Posterior vena cava (tissue), 2 donors: ENCODE measurements at regions not wholly inside any gene's neighbourhood (a gene's known extent, or its start where the extent isn't known, plus 50 kb on each side); places are given as distances from the start of the nearest gene placed in this dataset.

ENCODE experiments used
- DNase-seq: peaks from one replicate; pipeline ENCODE4 v3.0.0-alpha.2; 2020; ENCODE audit warnings: low spot score
- intact Hi-C, 2 donors: fragments of 100-400 bp; cut with DNase I; formaldehyde crosslinking; loops; one replicate each; pipeline versions ENCODE4 v1.14.1 to v1.14.2; 2022 to 2023
- donor health status: DM: yes; HTN: yes; CAD: no.
- donor health status: DM: yes; HTN: yes; CAD: no.

- intact Hi-C loops, result loop anchor here in 1 of 2 donors (5.0 kb wide), 1 partner anchor 368 kb away; no protein-coding TSS in a partner anchor
- no peak for DNase-seq
Measured at GRCh38 chr14:85310491-85311272, 219.3 kb upstream of the FLRT2 start.

DNA sequence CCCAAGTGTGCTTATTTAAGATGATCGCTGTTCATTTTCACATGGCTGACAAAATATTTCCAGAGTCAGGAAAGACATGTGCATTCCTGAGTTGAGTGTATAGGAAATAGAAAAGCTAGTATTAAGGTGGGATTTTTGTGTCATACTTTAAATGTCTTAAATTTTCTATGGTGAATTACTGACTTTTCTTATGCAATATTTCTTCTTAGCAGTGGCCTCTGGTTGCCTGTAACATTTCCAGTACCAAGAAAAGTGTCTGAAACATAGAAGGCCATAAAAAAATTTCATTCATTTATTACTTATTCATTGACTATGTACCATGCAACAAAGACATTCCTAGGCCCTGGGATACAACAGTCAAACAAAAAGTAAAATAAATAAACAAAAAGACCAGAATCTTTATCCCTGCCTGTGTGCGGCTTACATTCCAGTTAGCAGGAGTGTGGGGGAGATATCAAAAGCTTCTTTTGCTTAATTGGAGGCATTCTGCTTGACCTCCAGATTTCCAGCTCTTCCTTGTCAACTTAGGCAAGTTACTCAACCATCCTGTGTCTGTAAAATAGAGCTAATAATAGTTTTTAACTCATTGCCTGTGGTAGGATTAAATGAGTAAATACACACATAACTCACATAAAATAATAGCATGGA is 216.3 kb upstream of the FLRT2 start:
- intact Hi-C loops, result loop anchor here in 1 of 2 donors (5.0 kb wide), 1 partner anchor 371 kb away; no protein-coding TSS in a partner anchor
- DNase-seq, result no peak

- DNase-seq, result no peak
- intact Hi-C loops, result no loop called here
Measured at GRCh38 chr14:85315290-85315689, 214.7 kb upstream of the FLRT2 start.

- intact Hi-C loops, result no loop called here
- no peak for DNase-seq
Measured at GRCh38 chr14:85315733-85316290, 214.1 kb upstream of the FLRT2 start.

GRCh38 chr14:85316701-85317410 is 213.1 kb upstream of the FLRT2 start:
- intact Hi-C loops, result no loop called here
- DNase-seq, result no peak

GRCh38 chr14:85317491-85318021 is 212.4 kb upstream of the FLRT2 start:
- intact Hi-C loops, result no loop called here
- no peak for DNase-seq

- DNase-seq, result no peak
- intact Hi-C loops, result no loop called here
Measured at GRCh38 chr14:85319101-85319500, 210.8 kb upstream of the FLRT2 start.

DNA sequence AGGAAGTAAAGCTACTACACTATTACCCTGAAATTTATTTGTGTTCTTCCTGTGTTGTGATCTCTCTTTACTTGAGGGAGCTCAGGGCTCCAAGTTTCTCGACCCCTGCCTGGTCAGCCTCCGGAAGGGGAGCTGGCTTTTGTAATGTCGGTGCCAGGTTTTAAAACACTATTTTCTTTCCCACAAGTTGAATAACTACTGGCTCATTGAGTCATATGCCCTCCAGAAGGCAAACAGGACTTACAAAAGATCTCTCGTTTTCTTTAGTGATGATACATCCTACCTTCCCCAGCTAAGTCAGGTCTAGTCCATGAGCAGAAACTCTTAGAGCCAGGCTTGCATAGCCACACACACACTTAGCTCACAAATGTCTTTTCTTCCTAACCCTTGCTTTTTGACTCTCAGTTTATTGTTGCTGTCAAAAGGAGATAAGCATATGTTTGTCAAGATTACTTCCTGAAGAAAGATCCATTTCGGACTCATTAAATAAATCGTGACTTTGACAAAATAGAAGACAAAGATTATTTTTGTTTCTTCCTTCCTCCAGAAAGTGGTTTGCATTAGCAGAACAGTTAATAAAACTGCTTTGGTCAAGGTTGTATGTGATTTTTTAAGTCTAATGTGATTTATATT is 209.8 kb upstream of the FLRT2 start:
- intact Hi-C loops, result no loop called here

GRCh38 chr14:85325134-85326017 is 204.6 kb upstream of the FLRT2 start:
- no peak for DNase-seq
- intact Hi-C loops, result no loop called here

More for the DNA sequence above, 209.8 kb upstream of the FLRT2 start:
- no peak for DNase-seq

- intact Hi-C loops, result no loop called here
- DNase-seq, result no peak
Measured at GRCh38 chr14:85332401-85332800, 197.5 kb upstream of the FLRT2 start.

DNA sequence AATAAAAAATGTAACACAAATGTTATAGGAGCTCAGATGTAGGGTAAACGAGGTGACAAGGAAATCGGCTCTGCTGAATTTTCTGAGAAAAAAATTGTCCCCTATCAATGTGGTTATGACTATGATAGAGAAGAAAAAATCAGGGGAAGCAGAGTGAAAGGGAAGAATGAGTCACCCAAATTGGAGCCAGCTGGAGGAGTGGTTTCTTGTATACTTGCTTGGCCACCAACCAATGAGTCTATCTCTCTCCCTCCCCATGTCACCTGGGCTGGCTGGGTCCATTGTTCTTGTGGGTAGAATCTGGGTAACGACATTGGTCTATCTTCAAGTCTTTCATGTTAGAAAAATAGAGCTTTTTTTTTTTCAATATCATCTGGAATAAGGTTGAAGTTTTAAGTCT is 196.6 kb upstream of the FLRT2 start:
- intact Hi-C loops, result no loop called here
- DNase-seq, result no peak

DNA sequence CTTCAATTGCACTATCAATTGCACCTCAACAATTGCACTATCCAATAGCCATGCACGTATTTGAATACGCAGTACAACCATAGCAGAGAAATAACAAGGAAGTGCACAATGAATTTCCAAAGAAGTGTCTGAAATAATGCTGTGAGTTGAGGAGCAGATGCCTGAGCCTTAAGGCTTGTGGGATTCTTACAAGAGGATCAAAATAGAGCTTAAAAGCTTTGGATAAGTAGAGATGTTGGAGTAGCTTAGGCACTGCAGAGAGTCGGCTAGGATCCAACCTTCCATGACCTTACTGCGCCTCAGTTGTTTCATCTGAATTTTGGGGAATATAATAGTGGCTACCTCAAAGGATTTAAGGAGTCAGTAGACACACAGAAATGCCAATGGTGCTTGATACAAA is 196.1 kb upstream of the FLRT2 start:
- no peak for DNase-seq
- intact Hi-C loops, result no loop called here

DNA sequence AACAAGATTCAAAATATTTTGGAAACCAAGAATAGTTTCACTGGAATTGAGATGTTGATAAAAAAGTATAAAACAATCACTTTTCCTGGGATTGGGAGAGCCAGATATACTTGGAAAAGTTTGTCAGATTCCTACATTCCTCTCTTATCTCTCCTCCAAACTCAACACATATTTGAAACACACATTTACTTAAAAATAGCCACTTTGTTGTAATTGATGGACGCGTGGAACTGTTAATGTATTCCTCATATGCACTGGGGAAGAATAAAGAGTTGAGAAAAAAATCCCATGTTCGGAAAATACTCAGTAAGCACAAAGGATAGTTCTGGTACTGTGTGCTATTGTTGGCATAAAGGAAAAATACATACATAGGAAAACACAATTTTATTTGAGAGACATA is 195.6 kb upstream of the FLRT2 start:
- intact Hi-C loops, result no loop called here
- DNase-seq, result no peak

GRCh38 chr14:85336257-85336656 is 193.7 kb upstream of the FLRT2 start:
- intact Hi-C loops, result no loop called here
- DNase-seq, result no peak

GRCh38 chr14:85336817-85337216 is 193.1 kb upstream of the FLRT2 start:
- intact Hi-C loops, result no loop called here
- no peak for DNase-seq

- intact Hi-C loops, result no loop called here
- no peak for DNase-seq
Measured at GRCh38 chr14:85338895-85339294, 191.0 kb upstream of the FLRT2 start.

DNA sequence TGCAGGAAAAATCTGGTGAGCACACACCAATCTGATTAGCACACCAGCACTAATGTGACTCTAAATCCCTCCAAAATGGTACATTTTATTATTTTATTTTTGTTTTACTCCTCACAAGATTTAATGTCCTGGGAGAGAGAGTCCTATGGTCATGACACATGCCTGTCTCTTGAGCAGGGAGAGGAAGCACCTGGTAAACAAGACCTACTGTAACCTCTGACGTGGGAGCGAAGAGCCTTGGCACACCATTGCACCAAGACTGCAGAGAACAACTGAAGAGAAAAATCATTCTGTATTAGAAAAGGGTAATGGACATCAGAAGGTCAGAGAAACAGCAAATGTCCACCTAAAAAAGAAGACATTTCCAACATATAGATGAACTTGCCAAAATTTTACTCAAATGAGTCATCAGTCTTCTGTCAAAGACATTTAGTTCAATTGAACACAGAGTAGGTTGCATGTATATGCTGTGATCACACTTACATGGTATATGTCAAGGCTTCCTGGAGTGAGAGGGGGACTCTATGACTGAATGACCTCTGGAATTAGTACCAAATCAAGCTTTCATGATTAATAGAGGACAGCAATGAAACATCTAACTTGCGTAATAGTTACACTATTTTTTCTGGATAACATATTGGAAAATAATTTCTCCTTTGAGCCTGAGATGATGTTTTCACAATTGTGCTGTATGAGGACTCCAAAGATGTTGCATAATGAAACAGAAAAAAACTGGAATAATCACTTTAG is 186.9 kb upstream of the FLRT2 start:
- DNase-seq, result no peak
- intact Hi-C loops, result no loop called here

DNA sequence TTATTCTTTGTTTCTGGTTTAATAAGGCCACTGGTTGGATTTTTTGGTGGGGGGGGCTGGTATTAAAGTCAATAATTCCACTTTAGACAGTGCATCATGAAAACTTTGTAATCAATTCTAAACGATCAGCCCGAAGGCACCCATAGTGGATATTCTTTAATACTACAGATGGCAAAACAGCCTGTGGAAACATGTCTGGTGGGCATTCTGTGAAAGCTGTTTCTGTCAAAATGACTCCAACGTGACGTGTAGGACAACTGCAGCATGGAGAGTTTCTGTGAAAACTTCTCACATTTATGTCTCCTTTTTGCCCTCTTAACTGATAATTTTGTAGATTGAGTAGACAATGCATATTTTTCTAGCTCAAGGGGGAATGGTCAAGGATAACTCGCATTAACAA is 185.8 kb upstream of the FLRT2 start:
- no peak for DNase-seq
- intact Hi-C loops, result no loop called here
